HuH-7.5 (cell line): ENCODE measurements at regions not wholly inside any gene's neighbourhood (a gene's known extent, or its start where the extent isn't known, plus 50 kb on each side); places are given as distances from the start of the nearest gene placed in this dataset.

Experiments
- DNase-seq: peaks from one replicate; pipeline ENCODE4 v3.0.0; 2011; ENCODE audit warnings: low spot score

GRCh38 chr5:133854554-133854953 is 113.9 kb downstream of the C5orf15 start:
- no peak for DNase-seq

- DNase-seq, result no peak
Measured at GRCh38 chr5:133853646-133854365, 114.6 kb downstream of the C5orf15 start.

- no peak for DNase-seq
Measured at GRCh38 chr5:133851521-133851920, 116.9 kb downstream of the C5orf15 start.

- no peak for DNase-seq
Measured at GRCh38 chr5:133850811-133851210, 117.6 kb downstream of the C5orf15 start.

GRCh38 chr5:133849116-133849515 is 119.3 kb downstream of the C5orf15 start:
- DNase-seq, result no peak

- DNase-seq, result no peak
Measured at GRCh38 chr5:133848341-133848811, 120.0 kb downstream of the C5orf15 start.

GRCh38 chr5:133847886-133848285 is 120.5 kb downstream of the C5orf15 start:
- no peak for DNase-seq

- DNase-seq, result no peak
Measured at GRCh38 chr5:133847301-133847700, 121.1 kb downstream of the C5orf15 start.

GRCh38 chr5:133846478-133847226 is 121.8 kb downstream of the C5orf15 start:
- DNase-seq, result no peak

GRCh38 chr5:133845271-133845670 is 123.2 kb downstream of the C5orf15 start:
- DNase-seq, result no peak

- DNase-seq, result no peak
Measured at GRCh38 chr5:133844836-133845235, 123.6 kb downstream of the C5orf15 start.

GRCh38 chr5:133843911-133844310 is 124.5 kb downstream of the C5orf15 start:
- DNase-seq, result no peak

GRCh38 chr5:133842846-133843611 is 125.4 kb downstream of the C5orf15 start:
- DNase-seq, result no peak

- no peak for DNase-seq
Measured at GRCh38 chr5:133841831-133842750, 126.3 kb downstream of the C5orf15 start.

- DNase-seq, result no peak
Measured at GRCh38 chr5:133840168-133840567, 128.3 kb downstream of the C5orf15 start.

- no peak for DNase-seq
Measured at GRCh38 chr5:133839721-133840120, 128.7 kb downstream of the C5orf15 start.

GRCh38 chr5:133839090-133839489 is 129.3 kb downstream of the C5orf15 start:
- no peak for DNase-seq

GRCh38 chr5:133838286-133838685 is 130.1 kb downstream of the C5orf15 start:
- DNase-seq, result no peak

- no peak for DNase-seq
Measured at GRCh38 chr5:133831491-133832224, 136.8 kb downstream of the C5orf15 start.

GRCh38 chr5:133830911-133831310 is 137.5 kb downstream of the C5orf15 start:
- no peak for DNase-seq

- DNase-seq, result no peak
Measured at GRCh38 chr5:133830281-133830680, 138.1 kb downstream of the C5orf15 start.
